ENCODE measurements at regions not wholly inside any gene's neighbourhood (a gene's known extent, or its start where the extent isn't known, plus 50 kb on each side); places are given as distances from the start of the nearest gene placed in this dataset.

GRCh38 chr2:217035967-217036366 is 176.1 kb upstream of the TNP1 start:
- DNase-seq (ENCODE audit: low spot score): no peak

- no peak for DNase-seq (ENCODE audit: low spot score)
These were observed 173.3 kb upstream of the TNP1 start for GRCh38 chr2:217033186-217033585.

- DNase-seq (ENCODE audit: low spot score): no peak
These were observed 171.6 kb upstream of the TNP1 start for GRCh38 chr2:217031445-217031844.

GRCh38 chr2:217030081-217030480 is 170.2 kb upstream of the TNP1 start:
- DNase-seq (ENCODE audit: low spot score): no peak

- DNase-seq (ENCODE audit: low spot score): no peak
These were observed 168.3 kb upstream of the TNP1 start for GRCh38 chr2:217028128-217028527.

- no peak for DNase-seq (ENCODE audit: low spot score)
These were observed 167.6 kb upstream of the TNP1 start for GRCh38 chr2:217027414-217027813.

- no peak for DNase-seq (ENCODE audit: low spot score)
These were observed 166.7 kb upstream of the TNP1 start for GRCh38 chr2:217026569-217026968.

GRCh38 chr2:217026161-217026560 is 166.3 kb upstream of the TNP1 start:
- no peak for DNase-seq (ENCODE audit: low spot score)

GRCh38 chr2:217023611-217024010 is 163.7 kb upstream of the TNP1 start:
- no peak for DNase-seq (ENCODE audit: low spot score)

GRCh38 chr2:217017456-217018252 is 157.8 kb upstream of the TNP1 start:
- no peak for DNase-seq (ENCODE audit: low spot score)

- no peak for DNase-seq (ENCODE audit: low spot score)
These were observed 157.0 kb upstream of the TNP1 start for GRCh38 chr2:217016796-217017419.

GRCh38 chr2:217014328-217015105 is 154.7 kb upstream of the TNP1 start:
- DNase-seq (ENCODE audit: low spot score): no peak

GRCh38 chr2:217013926-217014325 is 154.1 kb upstream of the TNP1 start:
- no peak for DNase-seq (ENCODE audit: low spot score)

GRCh38 chr2:217011576-217011975 is 151.7 kb upstream of the TNP1 start:
- DNase-seq (ENCODE audit: low spot score): no peak

- DNase-seq (ENCODE audit: low spot score): no peak
These were observed 150.3 kb upstream of the TNP1 start for GRCh38 chr2:217010173-217010572.

GRCh38 chr2:217008794-217009193 is 148.9 kb upstream of the TNP1 start:
- no peak for DNase-seq (ENCODE audit: low spot score)

- no peak for DNase-seq (ENCODE audit: low spot score)
These were observed 146.4 kb upstream of the TNP1 start for GRCh38 chr2:217006217-217006616.

- no peak for DNase-seq (ENCODE audit: low spot score)
These were observed 144.8 kb upstream of the TNP1 start for GRCh38 chr2:217004656-217005055.

GRCh38 chr2:217001740-217002139 is 141.9 kb upstream of the TNP1 start:
- no peak for DNase-seq (ENCODE audit: low spot score)

- no peak for DNase-seq (ENCODE audit: low spot score)
These were observed 140.5 kb upstream of the TNP1 start for GRCh38 chr2:217000406-217000805.

GRCh38 chr2:216996279-216996845 is 136.5 kb upstream of the TNP1 start:
- no peak for DNase-seq (ENCODE audit: low spot score)

GRCh38 chr2:216994353-216994854 is 134.5 kb upstream of the TNP1 start:
- DNase-seq (ENCODE audit: low spot score): no peak
